Liver (tissue), 8 donors: ENCODE measurements at regions not wholly inside any gene's neighbourhood (a gene's known extent, or its start where the extent isn't known, plus 50 kb on each side); places are given as distances from the start of the nearest gene placed in this dataset.

ENCODE experiments used
- DNase-seq: peaks from one replicate; pipeline ENCODE4 v3.0.0-alpha.2; 2017; ENCODE audit warnings: low spot score
- H3K27ac ChIP-seq, 2 donors: one replicate each; pipeline ENCODE4 v1.7.0; 2013; ENCODE audit warnings: inconsistent platforms in 2 of 2, low read length in 2 of 2, control low read depth in 1 of 2, low read depth in 1 of 2, mild to moderate bottlenecking in 1 of 2
- H3K27me3 ChIP-seq, 4 donors: one replicate each; pipeline versions ENCODE4 v1.6.1 to v1.7.0; 2013; ENCODE audit warnings: low read length in 3 of 4, inconsistent platforms in 1 of 4, mild to moderate bottlenecking in 1 of 4, moderate library complexity in 1 of 4; ENCODE audit not compliant: control insufficient read depth in 4 of 4, insufficient read depth in 4 of 4
- H3K36me3 ChIP-seq, 4 donors: one replicate each; pipeline versions ENCODE4 v1.6.1 to v1.7.0; 2013; ENCODE audit warnings: low read length in 3 of 4, mild to moderate bottlenecking in 3 of 4, low read depth in 1 of 4, moderate library complexity in 1 of 4; ENCODE audit not compliant: control insufficient read depth in 4 of 4, insufficient read depth in 3 of 4
- H3K4me1 ChIP-seq, 4 donors: one replicate each; pipeline versions ENCODE4 v1.6.1 to v1.7.0; 2013; ENCODE audit warnings: low read length in 3 of 4, mild to moderate bottlenecking in 3 of 4, moderate library complexity in 1 of 4; ENCODE audit not compliant: control insufficient read depth in 4 of 4, insufficient read depth in 4 of 4
- H3K4me3 ChIP-seq, 3 donors: one replicate each; pipeline versions ENCODE4 v1.6.1 to v1.7.0; 2013; ENCODE audit warnings: low read length in 3 of 3, control low read depth in 1 of 3, low read depth in 1 of 3, mild to moderate bottlenecking in 1 of 3
- H3K9ac ChIP-seq, 2 donors: one replicate each; pipeline ENCODE4 v1.7.0; 2013; ENCODE audit warnings: low read length in 2 of 2, mild to moderate bottlenecking in 2 of 2, moderate library complexity in 2 of 2, control low read depth in 1 of 2, low read depth in 1 of 2
- H3K9me3 ChIP-seq, 4 donors: one replicate each; pipeline versions ENCODE4 v1.6.1 to v1.7.0; 2013; ENCODE audit warnings: low read length in 3 of 4; ENCODE audit not compliant: control insufficient read depth in 4 of 4
- CTCF ChIP-seq: fragments of 150-350 bp; IDR thresholded peaks from 2 replicates; pipeline ENCODE4 v1.5.1; 2017; ENCODE audit warnings: improper control_type of control experiment, low read depth, low read length; ENCODE audit not compliant: missing input control
- EGR1 ChIP-seq, 2 donors: IDR thresholded peaks; 2 replicates each; pipeline ENCODE4 v1.6.1; 2016 to 2018; ENCODE audit warnings: antibody characterized with exemption in 2 of 2, low read depth in 2 of 2
- FOXA1 ChIP-seq: IDR thresholded peaks from 2 replicates; pipeline ENCODE4 v1.6.1; 2016; ENCODE audit warnings: antibody characterized with exemption
- FOXA2 ChIP-seq: IDR thresholded peaks from 2 replicates; pipeline ENCODE4 v1.6.1; 2016; ENCODE audit warnings: antibody characterized with exemption
- GABPA ChIP-seq, 2 donors: IDR thresholded peaks in 1 of 2; conservative IDR thresholded peaks in 1 of 2; 2 replicates each; pipeline ENCODE4 v1.6.1; 2016; ENCODE audit warnings: antibody characterized with exemption in 2 of 2, mild to moderate bottlenecking in 1 of 2, moderate library complexity in 1 of 2
- HNF4A ChIP-seq, 2 donors: conservative IDR thresholded peaks; 2 replicates each; pipeline ENCODE4 v1.6.1; 2016; ENCODE audit warnings: antibody characterized with exemption in 2 of 2, mild to moderate bottlenecking in 2 of 2
- HNF4G ChIP-seq: IDR thresholded peaks from 2 replicates; pipeline ENCODE4 v1.6.1; 2016; ENCODE audit warnings: antibody characterized with exemption
- JUND ChIP-seq, 2 donors: IDR thresholded peaks; 2 replicates each; pipeline ENCODE4 v1.6.1; 2016; ENCODE audit warnings: antibody characterized with exemption in 2 of 2
- NR2F2 ChIP-seq: IDR thresholded peaks from 2 replicates; pipeline ENCODE4 v1.6.1; 2016; ENCODE audit warnings: antibody characterized with exemption
- RAD21 ChIP-seq, 2 donors: IDR thresholded peaks; 2 replicates each; pipeline ENCODE4 v1.6.1; 2016; ENCODE audit warnings: antibody characterized with exemption in 2 of 2, mild to moderate bottlenecking in 2 of 2
- RXRA ChIP-seq, 2 donors: IDR thresholded peaks; 2 replicates each; pipeline ENCODE4 v1.6.1; 2017 to 2018; ENCODE audit warnings: antibody characterized with exemption in 2 of 2, mild to moderate bottlenecking in 1 of 2
- SP1 ChIP-seq: IDR thresholded peaks from 2 replicates; pipeline ENCODE4 v1.6.1; 2018; ENCODE audit warnings: antibody characterized with exemption, mild to moderate bottlenecking
- YY1 ChIP-seq: IDR thresholded peaks from 2 replicates; pipeline ENCODE4 v1.6.1; 2016; ENCODE audit warnings: antibody characterized with exemption, mild to moderate bottlenecking
- WGBS: extraction: QIAGEN DNeasy Blood & Tissue Kit; methylation state at CpG from one replicate; pipeline ENCODE4 v1.1.7; 2013; 5-methylcytosine and 5-hydroxymethylcytosine counted together
- TF ChIP-seq, protein P1 (sequence below): IDR thresholded peaks from 2 replicates; pipeline ENCODE4 v1.6.1; 2016; ENCODE audit warnings: antibody characterized with exemption, mild to moderate bottlenecking
- donor health status: healthy.
- donor health status: healthy.
- donor health status: healthy.
- donor health status: healthy.
- donor health status: healthy.

GRCh38 chr6:156600678-156601077, 176.5 kb upstream of the ARID1B start:
- Histone ChIP-seq H3K4me3 (no peak overlapping the region), H3K27ac (no peak overlapping the region), H3K4me1 (no peaks in the 10 kb centered on the region), H3K9me3 (no peaks in the 10 kb centered on the region), H3K27me3 (no peaks in the 10 kb centered on the region), H3K9ac (no peak overlapping the region), H3K36me3 (no peaks in the 10 kb centered on the region)
- no peak for TF ChIP-seq JUND (IDR thresholded peaks at IDR 0.05)
- no peak for TF ChIP-seq FOXA2
- no peak for TF ChIP-seq FOXA1
- TF ChIP-seq, protein P1, sequence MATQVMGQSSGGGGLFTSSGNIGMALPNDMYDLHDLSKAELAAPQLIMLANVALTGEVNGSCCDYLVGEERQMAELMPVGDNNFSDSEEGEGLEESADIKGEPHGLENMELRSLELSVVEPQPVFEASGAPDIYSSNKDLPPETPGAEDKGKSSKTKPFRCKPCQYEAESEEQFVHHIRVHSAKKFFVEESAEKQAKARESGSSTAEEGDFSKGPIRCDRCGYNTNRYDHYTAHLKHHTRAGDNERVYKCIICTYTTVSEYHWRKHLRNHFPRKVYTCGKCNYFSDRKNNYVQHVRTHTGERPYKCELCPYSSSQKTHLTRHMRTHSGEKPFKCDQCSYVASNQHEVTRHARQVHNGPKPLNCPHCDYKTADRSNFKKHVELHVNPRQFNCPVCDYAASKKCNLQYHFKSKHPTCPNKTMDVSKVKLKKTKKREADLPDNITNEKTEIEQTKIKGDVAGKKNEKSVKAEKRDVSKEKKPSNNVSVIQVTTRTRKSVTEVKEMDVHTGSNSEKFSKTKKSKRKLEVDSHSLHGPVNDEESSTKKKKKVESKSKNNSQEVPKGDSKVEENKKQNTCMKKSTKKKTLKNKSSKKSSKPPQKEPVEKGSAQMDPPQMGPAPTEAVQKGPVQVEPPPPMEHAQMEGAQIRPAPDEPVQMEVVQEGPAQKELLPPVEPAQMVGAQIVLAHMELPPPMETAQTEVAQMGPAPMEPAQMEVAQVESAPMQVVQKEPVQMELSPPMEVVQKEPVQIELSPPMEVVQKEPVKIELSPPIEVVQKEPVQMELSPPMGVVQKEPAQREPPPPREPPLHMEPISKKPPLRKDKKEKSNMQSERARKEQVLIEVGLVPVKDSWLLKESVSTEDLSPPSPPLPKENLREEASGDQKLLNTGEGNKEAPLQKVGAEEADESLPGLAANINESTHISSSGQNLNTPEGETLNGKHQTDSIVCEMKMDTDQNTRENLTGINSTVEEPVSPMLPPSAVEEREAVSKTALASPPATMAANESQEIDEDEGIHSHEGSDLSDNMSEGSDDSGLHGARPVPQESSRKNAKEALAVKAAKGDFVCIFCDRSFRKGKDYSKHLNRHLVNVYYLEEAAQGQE: no peak
- TF ChIP-seq NR2F2: no peak
- no peak for TF ChIP-seq GABPA (IDR thresholded peaks at IDR 0.05 in 1 of 2, conservative IDR thresholded peaks at IDR 0.05 in 1 of 2)
- no peak for TF ChIP-seq RXRA (IDR thresholded peaks at IDR 0.05)
- no peak for TF ChIP-seq RAD21 (IDR thresholded peaks at IDR 0.05)
- no peak for TF ChIP-seq YY1
- TF ChIP-seq HNF4G: no peak
- no peak for TF ChIP-seq SP1
- WGBS: 81% methylated on average over 9 of the region's 9 CpGs
- no peak for DNase-seq

- H3K4me1 ChIP-seq: no peaks in the 10 kb centered on the region
- H3K9ac ChIP-seq: no peak overlapping the region
- H3K36me3 ChIP-seq: no peaks in the 10 kb centered on the region
- no peak overlapping the region for H3K27ac ChIP-seq
- H3K9me3 ChIP-seq: no peaks in the 10 kb centered on the region
- no peaks in the 10 kb centered on the region for H3K27me3 ChIP-seq
- no peak overlapping the region for H3K4me3 ChIP-seq
- WGBS: 79% methylated on average over 5 of the region's 5 CpGs
- TF ChIP-seq YY1: no peak
- TF ChIP-seq SP1: peak; percentile 28
- DNase-seq: no peak
Observed at GRCh38 chr6:156599978-156600590, 177.1 kb upstream of the ARID1B start.

- H3K36me3 ChIP-seq: no peaks in the 10 kb centered on the region
- no peak overlapping the region for H3K27ac ChIP-seq
- H3K9me3 ChIP-seq: no peaks in the 10 kb centered on the region
- no peaks in the 10 kb centered on the region for H3K27me3 ChIP-seq
- no peak overlapping the region for H3K9ac ChIP-seq
- no peak overlapping the region for H3K4me3 ChIP-seq
- 91% methylated on average over 11 of the region's 11 CpGs for WGBS
- no peak for DNase-seq
- no peaks in the 10 kb centered on the region for H3K4me1 ChIP-seq
- no peak for TF ChIP-seq YY1
- TF ChIP-seq EGR1 (IDR thresholded peaks at IDR 0.05; ENCODE audit: low read depth in 2 of 2): no peak
- no peak for TF ChIP-seq HNF4G
- no peak for TF ChIP-seq RAD21 (IDR thresholded peaks at IDR 0.05)
- no peak for TF ChIP-seq CTCF
- no peak for TF ChIP-seq HNF4A (conservative IDR thresholded peaks at IDR 0.05)
Observed at GRCh38 chr6:156599366-156599765, 177.8 kb upstream of the ARID1B start.
